ENCODE measurements at regions not wholly inside any gene's neighbourhood (a gene's known extent, or its start where the extent isn't known, plus 50 kb on each side); places are given as distances from the start of the nearest gene placed in this dataset.
A peak's percentile ranks its signal among the peaks of the same experiment; 100 is the strongest.

- H2AK5ac ChIP-seq (ENCODE audit: low read depth, low read length): no peak overlapping the region
- no peaks in the 10 kb centered on the region for H3K79me1 ChIP-seq (ENCODE audit: low read depth, low read length)
- 0 out of 2 replicates have a peak overlapping the region, but pooled peaks have one; percentile 29 for H2BK20ac ChIP-seq (ENCODE audit: low read length)
- H3K4me2 ChIP-seq (ENCODE audit: insufficient read depth in 1 of 2, low read depth in 2 of 2, low read length in 2 of 2): no peak overlapping the region
- H3K4me1 ChIP-seq (replicated peaks in 1 of 4; ENCODE audit: control insufficient read depth in 3 of 4, insufficient read depth in 4 of 4, low read length in 3 of 4): peaks cover 0 to 9% (median 5%) of the 10 kb centered on the region in 4 experiments
- H3K27me3 ChIP-seq (replicated peaks in 1 of 4; ENCODE audit: control insufficient read depth in 3 of 4, extremely low read depth in 1 of 4, insufficient read depth in 3 of 4, low read length in 3 of 4): no peaks in the 10 kb centered on the region
- no peak overlapping the region for H2BK5ac ChIP-seq (ENCODE audit: low read depth, low read length)
- H3K36me3 ChIP-seq (ENCODE audit: control insufficient read depth in 2 of 4, insufficient read depth in 4 of 4, low read length in 3 of 4): no peaks in the 10 kb centered on the region
- DNase-seq (ENCODE audit: low read depth in 1 of 2, low spot score in 2 of 2): no peak
- H3K18ac ChIP-seq (ENCODE audit: extremely low read depth, low read length): no peak overlapping the region
- H3K23ac ChIP-seq (ENCODE audit: insufficient read length): no peak overlapping the region
- no peak overlapping the region for H4K91ac ChIP-seq (replicated peaks; ENCODE audit: insufficient read length, low read length)
- no peaks in the 10 kb centered on the region; a peak in 1 of 4 replicates for H3K9me3 ChIP-seq (ENCODE audit: insufficient read depth in 2 of 2, low read depth in 1 of 2, low read length in 1 of 2)
- H3K23me2 ChIP-seq (ENCODE audit: low read depth, low read length): peaks cover 2% of the 10 kb centered on the region; the same call in 1 of the 2 replicates
- no peak for FAIRE-seq
- H3K27ac ChIP-seq (ENCODE audit: low read depth, low read length): no peak overlapping the region
- no peak overlapping the region for H3K56ac ChIP-seq (replicated peaks; ENCODE audit: insufficient read length, low read depth, low read length)
- H4K5ac ChIP-seq (ENCODE audit: insufficient read length, low read depth, low read length): no peak overlapping the region
- no peaks in the 10 kb centered on the region for H4K20me1 ChIP-seq (replicated peaks in 1 of 2; ENCODE audit: control insufficient read depth in 1 of 2, insufficient read depth in 2 of 2, low read length in 2 of 2)
- no peak overlapping the region for H3K4ac ChIP-seq (replicated peaks; ENCODE audit: insufficient read length, low read depth, low read length)
- H3K4me3 ChIP-seq (ENCODE audit: extremely low read depth in 1 of 4, insufficient read depth in 2 of 4, low read depth in 3 of 4, low read length in 4 of 4): no peak overlapping the region
- ChIA-PET POLR2A (ENCODE audit: partially characterized antibody) (no interaction called here), CTCF (ENCODE audit: partially characterized antibody) (interaction anchor here (0.6 to 1.6 kb wide), 4 partner anchors 12 to 113 kb away, joined by 3 to 7 read pairs (median 4); no protein-coding TSS in a partner anchor)
- H2BK120ac ChIP-seq (replicated peaks; ENCODE audit: low read depth, low read length): no peak overlapping the region
- H2BK12ac ChIP-seq (ENCODE audit: low read depth, low read length): peak overlapping the region; percentile 40
- no peak overlapping the region; a peak in 1 of 7 replicates for H3K9ac ChIP-seq (replicated peaks in 1 of 4; ENCODE audit: extremely low read depth in 1 of 4, low read depth in 3 of 4, low read length in 3 of 4)
- no peak overlapping the region for H3K14ac ChIP-seq (ENCODE audit: insufficient read length)
- 76% methylated on average over 4 of the region's 4 CpGs; no CpG with 5 or more reads in 1 of the 2 experiments for WGBS, 2 experiments (ENCODE audit: extremely low coverage in 1 of 2, insufficient coverage in 1 of 2, insufficient read length in 1 of 2, insufficient replicate concordance in 2 of 2, low coverage in 1 of 2, low lambda C conversion rate in 2 of 2, missing lambda C conversion rate in 1 of 2)
- H2AFZ ChIP-seq (ENCODE audit: low read length): no peak overlapping the region
- no peak overlapping the region for H4K8ac ChIP-seq (ENCODE audit: extremely low read depth, insufficient read depth, low read length)
- H2BK15ac ChIP-seq (ENCODE audit: low read length): no peak overlapping the region
- H3K79me2 ChIP-seq (ENCODE audit: control insufficient read depth in 1 of 2, insufficient read depth in 2 of 2, low read length in 2 of 2): no peaks in the 10 kb centered on the region
- no peak for TF ChIP-seq SP4 (IDR thresholded peaks at IDR 0.05; ENCODE audit: low read length)
- TF ChIP-seq TBP (IDR thresholded peaks at IDR 0.05; ENCODE audit: low read depth, low read length): no peak
- TF ChIP-seq BCL11A (IDR thresholded peaks at IDR 0.05; ENCODE audit: low read depth in 2 of 2, low read length in 2 of 2): no peak
Observed at GRCh38 chr1:60936591-60937342, 145.6 kb upstream of the NFIA start.
